Rectal smooth muscle tissue (tissue), 1 donor: ENCODE measurements at regions not wholly inside any gene's neighbourhood (a gene's known extent, or its start where the extent isn't known, plus 50 kb on each side); places are given as distances from the start of the nearest gene placed in this dataset.

Experiments used
- H3K27ac ChIP-seq: one replicate; pipeline ENCODE4 v1.7.0; 2013; ENCODE audit warnings: low read depth, low read length, inconsistent platforms
- H3K27me3 ChIP-seq: one replicate; pipeline ENCODE4 v1.7.0; 2013; ENCODE audit warnings: low read length; ENCODE audit not compliant: control insufficient read depth, insufficient read depth
- H3K36me3 ChIP-seq: one replicate; pipeline ENCODE4 v1.7.0; 2013; ENCODE audit warnings: low read length; ENCODE audit not compliant: control insufficient read depth, insufficient read depth
- H3K4me1 ChIP-seq: one replicate; pipeline ENCODE4 v1.7.0; 2013; ENCODE audit warnings: low read length; ENCODE audit not compliant: control insufficient read depth, insufficient read depth
- H3K4me3 ChIP-seq: one replicate; pipeline ENCODE4 v1.7.0; 2013; ENCODE audit warnings: low read length
- H3K9ac ChIP-seq: one replicate; pipeline ENCODE4 v1.7.0; 2013; ENCODE audit warnings: low read length

DNA sequence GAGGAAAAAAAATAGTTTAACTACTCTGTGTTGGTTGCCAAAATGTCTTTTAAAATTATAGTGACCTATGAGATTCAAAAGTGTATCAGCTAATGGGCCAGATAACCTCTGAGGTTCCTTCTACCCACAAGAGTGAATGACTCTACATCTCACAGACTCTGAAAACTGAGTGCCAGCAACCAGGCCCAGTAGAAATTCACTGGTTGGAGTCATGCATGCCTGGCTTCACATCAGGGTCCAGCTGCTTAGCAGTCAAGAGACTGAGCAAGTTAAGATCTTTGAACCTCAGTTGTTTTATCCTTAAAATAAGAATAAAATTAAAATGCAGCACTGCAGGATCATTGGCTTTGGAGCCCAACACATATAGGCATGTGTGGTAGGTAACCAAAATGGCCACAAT is 342.6 kb upstream of the NFIA start:
- no peak overlapping the region for H3K4me3 ChIP-seq
- no peaks in the 10 kb centered on the region for H3K36me3 ChIP-seq
- H3K9ac ChIP-seq: no peak overlapping the region
- no peak overlapping the region for H3K27ac ChIP-seq
- no peaks in the 10 kb centered on the region for H3K4me1 ChIP-seq
- no peaks in the 10 kb centered on the region for H3K27me3 ChIP-seq

DNA sequence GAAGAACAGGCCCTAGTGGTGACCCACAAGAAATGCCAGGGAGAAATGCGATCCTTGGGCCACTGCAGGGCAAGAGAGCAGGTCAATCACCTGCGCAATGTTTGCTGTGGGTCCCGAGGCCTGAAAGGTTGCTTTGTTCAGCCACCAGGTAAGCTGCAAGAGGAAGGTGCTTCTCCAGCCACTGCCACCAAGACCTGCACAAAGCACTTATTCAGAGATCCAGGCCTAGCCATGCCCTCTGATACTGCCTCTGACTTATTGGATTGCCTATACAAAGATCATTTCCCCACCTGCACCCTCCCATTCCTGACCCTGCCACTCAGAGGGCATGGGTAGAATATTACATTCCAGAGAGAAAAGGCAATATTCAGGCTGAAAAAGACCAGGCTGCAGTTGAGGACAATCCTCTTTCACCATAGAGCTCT is 349.4 kb upstream of the NFIA start:
- Histone ChIP-seq H3K4me3 (no peak overlapping the region), H3K4me1 (no peaks in the 10 kb centered on the region)

DNA sequence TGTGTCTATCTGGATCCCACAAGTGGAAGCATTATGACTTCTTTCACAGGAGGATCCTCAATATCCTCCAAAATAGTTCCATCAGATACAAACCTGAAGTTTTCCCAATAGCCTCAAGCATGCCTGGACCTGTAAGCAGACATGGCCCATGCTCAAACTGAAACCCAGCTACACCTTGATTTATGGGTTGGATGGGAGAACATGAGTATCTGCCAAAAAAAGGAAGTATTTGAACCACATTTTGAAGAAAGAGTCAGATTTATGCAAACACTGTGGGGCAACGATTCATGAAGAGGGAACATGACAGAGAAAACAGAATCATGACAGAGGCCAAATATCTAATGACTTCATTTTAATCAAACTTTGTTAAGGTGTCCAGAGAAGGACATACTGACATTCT is 351.0 kb upstream of the NFIA start:
- Histone ChIP-seq H3K36me3 (no peaks in the 10 kb centered on the region), H3K9ac (no peak overlapping the region), H3K4me1 (no peaks in the 10 kb centered on the region), H3K4me3 (no peak overlapping the region), H3K27me3 (no peaks in the 10 kb centered on the region), H3K27ac (no peak overlapping the region)

More for the DNA sequence above, 349.4 kb upstream of the NFIA start:
- no peak overlapping the region for H3K27ac ChIP-seq
- H3K36me3 ChIP-seq: no peaks in the 10 kb centered on the region
- H3K27me3 ChIP-seq: no peaks in the 10 kb centered on the region
- no peak overlapping the region for H3K9ac ChIP-seq

DNA sequence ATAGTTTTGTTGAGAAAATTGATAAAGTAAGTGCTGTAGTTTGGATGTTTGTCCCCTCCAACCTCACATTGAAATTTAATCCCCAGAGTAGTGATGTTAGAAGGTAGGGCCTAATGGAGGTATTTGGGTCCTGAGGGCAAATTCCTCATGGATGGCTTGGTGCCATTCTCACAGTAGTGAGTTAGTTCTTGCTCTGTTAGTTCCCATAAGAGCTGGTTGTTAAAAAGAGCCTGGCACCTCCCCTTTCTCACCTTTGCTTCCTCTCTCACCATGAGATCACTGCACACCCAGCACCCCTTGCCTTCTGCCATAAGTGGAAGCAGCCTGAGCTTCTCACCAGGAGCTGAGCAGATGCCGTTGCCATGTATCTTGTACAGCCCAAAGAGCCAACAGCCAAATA is 354.8 kb upstream of the NFIA start:
- no peaks in the 10 kb centered on the region for H3K4me1 ChIP-seq
- no peaks in the 10 kb centered on the region for H3K27me3 ChIP-seq
- no peak overlapping the region for H3K9ac ChIP-seq
- no peak overlapping the region for H3K27ac ChIP-seq
- no peaks in the 10 kb centered on the region for H3K36me3 ChIP-seq
- no peak overlapping the region for H3K4me3 ChIP-seq

DNA sequence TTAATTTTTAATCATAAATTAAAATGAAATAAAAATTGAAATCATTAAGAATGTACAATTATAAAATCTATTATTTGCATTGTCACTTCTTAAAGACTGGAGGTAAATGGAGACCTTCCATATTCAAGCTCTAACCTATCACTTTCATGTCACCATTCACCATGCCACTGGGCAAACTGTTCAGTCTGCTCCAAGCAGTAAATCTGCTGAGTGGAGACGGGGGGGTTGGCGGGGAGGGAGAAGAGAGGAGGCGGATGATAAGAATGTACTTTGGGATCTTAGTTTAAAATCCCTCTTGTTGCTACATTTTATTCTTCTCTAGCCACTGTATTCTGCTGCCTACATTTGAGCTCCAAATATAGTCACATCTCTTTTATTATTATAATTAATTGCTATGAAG is 365.9 kb upstream of the NFIA start:
- no peaks in the 10 kb centered on the region for H3K36me3 ChIP-seq
- no peak overlapping the region for H3K27ac ChIP-seq
- H3K4me1 ChIP-seq: no peaks in the 10 kb centered on the region
- no peak overlapping the region for H3K4me3 ChIP-seq
- H3K9ac ChIP-seq: no peak overlapping the region
- H3K27me3 ChIP-seq: no peaks in the 10 kb centered on the region

DNA sequence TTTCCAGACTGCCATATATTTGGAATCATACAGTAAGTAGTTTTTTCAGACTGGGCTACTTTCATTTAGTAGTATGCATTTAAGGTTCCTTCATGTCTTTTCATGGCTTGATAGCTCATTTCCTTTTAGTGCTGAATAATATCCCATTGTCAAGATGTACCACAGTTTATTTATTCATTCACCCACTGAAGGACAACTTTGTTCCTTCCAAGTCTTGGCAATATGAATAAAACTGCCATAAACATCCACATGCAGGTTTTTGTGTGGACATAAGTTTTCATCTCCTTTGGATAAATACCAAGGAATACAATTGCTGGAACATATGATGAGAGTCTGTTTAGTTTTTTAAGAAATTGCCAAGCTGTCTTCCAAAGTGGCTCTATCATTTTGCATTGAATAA is 366.4 kb upstream of the NFIA start:
- Histone ChIP-seq H3K4me3 (no peak overlapping the region), H3K27me3 (no peaks in the 10 kb centered on the region), H3K4me1 (no peaks in the 10 kb centered on the region), H3K27ac (no peak overlapping the region), H3K9ac (no peak overlapping the region), H3K36me3 (no peaks in the 10 kb centered on the region)

DNA sequence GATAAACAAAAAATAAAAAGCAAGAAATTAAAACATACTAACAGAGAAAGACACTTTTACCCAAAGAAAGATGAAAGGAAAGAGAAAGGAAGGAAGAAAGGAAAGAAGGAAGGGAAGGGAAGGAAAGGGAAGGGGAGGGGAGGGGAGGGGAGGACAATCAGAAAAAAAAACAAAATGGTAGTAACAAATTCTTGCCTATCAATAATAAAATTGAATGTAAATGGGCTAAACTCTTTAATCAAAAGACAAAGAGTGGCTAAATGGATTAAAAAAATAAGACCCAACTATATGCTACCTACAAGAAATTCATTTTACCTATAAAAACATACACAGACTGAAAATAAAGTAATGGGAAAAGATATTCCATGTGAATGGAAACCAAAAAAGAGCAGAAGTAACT is 372.9 kb upstream of the NFIA start:
- Histone ChIP-seq H3K36me3 (no peaks in the 10 kb centered on the region), H3K27ac (no peak overlapping the region), H3K4me1 (no peaks in the 10 kb centered on the region), H3K4me3 (no peak overlapping the region), H3K27me3 (no peaks in the 10 kb centered on the region), H3K9ac (no peak overlapping the region)

DNA sequence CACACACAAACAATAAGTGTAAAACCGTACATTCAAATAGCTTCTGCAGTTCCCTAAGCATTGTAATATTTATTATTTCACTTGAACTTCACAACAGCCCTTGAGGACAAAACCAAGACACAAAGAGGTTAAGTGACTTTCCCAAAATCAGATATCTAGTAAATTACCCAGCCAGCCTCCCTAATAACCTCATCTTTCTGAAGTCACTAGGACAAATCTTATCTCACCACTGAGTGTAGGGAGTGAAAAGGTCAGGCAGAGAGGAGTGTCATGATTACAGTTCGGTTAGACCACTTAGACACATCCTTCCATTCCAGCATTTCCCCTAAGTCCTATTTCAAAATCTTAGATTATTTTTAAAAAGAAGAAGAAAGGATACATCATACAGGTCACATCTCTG is 377.3 kb upstream of the NFIA start:
- Histone ChIP-seq H3K9ac (no peak overlapping the region), H3K27ac (no peak overlapping the region), H3K36me3 (no peaks in the 10 kb centered on the region), H3K27me3 (no peaks in the 10 kb centered on the region), H3K4me1 (no peaks in the 10 kb centered on the region), H3K4me3 (no peak overlapping the region)

DNA sequence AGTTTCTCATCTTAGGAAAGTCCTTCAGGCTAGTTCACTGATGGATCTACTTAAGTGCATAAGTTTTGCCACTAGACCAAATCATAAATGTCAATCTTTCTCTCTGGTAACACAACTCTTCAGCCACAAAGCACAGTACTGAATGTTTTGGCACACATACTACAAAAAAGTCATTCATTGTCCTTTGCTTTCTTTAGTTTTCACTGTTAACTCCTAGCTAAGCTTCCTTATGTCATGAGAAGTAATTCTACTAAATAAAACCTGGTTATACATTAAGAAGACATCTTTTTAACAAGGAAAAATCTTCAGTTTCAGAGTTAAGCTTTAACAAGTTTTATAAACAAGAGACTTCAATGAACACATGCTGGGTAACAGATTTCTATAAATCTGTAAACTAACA is 379.2 kb upstream of the NFIA start:
- H3K4me1 ChIP-seq: no peaks in the 10 kb centered on the region
- H3K27me3 ChIP-seq: no peaks in the 10 kb centered on the region
- no peak overlapping the region for H3K9ac ChIP-seq
- H3K27ac ChIP-seq: no peak overlapping the region
- no peak overlapping the region for H3K4me3 ChIP-seq
- H3K36me3 ChIP-seq: no peaks in the 10 kb centered on the region

DNA sequence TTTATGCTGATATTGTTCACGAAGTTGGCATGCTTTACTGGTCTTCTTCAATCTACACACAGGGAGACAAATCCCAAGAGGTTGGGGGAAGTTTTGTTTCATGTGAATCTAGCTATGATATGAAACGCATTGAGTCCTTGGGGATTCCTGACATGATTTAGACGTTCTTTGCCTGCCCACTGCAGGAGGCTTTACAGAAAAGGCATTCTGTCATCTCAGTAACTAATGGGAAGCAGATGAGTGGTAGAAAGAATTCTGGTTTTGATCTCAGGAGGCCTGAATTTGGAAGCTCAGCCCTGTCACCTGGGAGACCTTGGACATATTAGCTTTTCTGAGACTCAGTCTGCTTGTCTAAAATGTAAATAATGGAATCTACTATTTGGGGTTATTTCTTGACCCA is 383.0 kb upstream of the NFIA start:
- Histone ChIP-seq H3K4me1 (no peaks in the 10 kb centered on the region), H3K4me3 (no peak overlapping the region), H3K27ac (no peak overlapping the region), H3K27me3 (no peaks in the 10 kb centered on the region), H3K36me3 (no peaks in the 10 kb centered on the region), H3K9ac (no peak overlapping the region)

DNA sequence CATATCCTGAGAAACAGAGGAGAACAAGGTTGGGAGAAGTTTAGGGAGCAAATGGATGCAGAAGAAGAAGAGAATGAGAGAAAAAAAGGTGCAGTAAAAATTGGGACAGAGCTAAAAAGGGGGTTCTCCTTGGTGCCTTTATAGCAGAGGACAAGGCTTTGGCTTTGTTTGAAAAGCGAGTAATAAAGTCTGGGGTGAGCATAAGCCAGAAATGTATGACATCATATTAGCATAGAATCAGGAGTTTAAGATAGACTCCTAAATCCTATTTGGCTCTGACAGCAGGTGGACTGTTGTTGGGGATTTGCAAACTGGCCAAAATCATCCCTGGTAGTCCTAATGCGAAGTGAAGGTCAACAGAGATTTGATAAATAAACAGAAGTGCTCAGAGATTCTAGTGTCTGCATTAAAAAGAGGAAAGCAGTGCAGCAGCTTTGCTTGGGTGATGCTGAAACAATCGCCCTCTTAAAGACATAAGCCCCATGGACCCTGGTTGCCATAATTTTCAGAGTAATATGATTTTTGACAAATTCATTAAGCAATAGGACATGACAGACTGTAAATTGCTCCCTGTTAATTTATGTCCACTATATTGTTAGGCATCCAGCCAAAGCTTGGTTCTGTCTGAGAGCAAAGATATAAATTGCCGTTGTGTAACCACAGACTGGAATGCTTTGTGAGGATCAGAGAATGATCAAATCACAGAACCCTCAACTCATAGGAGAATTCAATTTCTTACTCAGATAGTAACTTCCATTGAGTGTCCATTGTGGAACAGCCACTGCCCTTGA is 385.0 kb upstream of the NFIA start:
- H3K27ac ChIP-seq: no peak overlapping the region
- H3K27me3 ChIP-seq: no peaks in the 10 kb centered on the region
- no peaks in the 10 kb centered on the region for H3K4me1 ChIP-seq
- no peak overlapping the region for H3K4me3 ChIP-seq
- no peak overlapping the region for H3K9ac ChIP-seq
- no peaks in the 10 kb centered on the region for H3K36me3 ChIP-seq

DNA sequence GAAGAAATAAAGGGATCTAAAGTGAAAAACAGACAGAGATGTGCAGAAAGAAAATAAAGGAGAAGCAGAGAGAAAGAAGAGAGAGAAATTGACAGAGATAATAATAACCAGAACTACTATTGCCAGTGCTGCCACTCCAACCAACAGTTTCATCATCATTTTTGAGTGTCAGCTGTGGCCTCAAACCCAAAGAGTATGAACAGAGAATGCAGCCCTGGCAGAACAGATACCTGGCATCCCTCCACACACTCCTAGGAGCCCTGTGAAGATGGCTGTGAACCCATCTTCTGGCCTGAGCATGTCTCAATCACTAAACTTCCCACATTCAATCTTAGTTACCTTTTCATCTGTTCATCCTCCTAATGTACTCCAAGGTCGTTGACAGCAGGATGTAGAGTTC is 385.8 kb upstream of the NFIA start:
- no peak overlapping the region for H3K9ac ChIP-seq
- no peak overlapping the region for H3K27ac ChIP-seq
- no peak overlapping the region for H3K4me3 ChIP-seq
- no peaks in the 10 kb centered on the region for H3K4me1 ChIP-seq
- H3K27me3 ChIP-seq: no peaks in the 10 kb centered on the region
- no peaks in the 10 kb centered on the region for H3K36me3 ChIP-seq

DNA sequence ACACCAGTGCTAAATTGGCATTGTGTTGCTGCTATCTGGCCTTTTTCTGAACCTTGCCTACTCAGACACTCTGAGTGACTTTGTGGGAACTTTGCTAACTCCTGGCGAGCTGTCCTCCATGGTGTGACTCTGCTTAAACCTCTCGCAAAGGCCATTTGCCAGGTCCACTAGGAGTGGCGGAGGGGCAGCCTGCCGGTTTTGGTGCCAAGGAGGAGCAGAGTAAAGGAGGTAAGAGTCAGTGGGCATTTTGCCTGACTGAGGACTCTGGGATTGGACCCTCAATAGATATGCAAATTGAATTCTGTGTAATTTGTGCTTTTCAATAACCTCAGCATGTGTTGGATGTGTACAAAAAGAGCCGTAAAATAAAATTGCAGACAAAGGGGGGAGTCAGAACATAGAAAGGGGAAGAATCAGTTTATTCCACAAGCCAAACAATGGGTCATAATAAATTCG is 386.6 kb upstream of the NFIA start:
- Histone ChIP-seq H3K4me1 (no peaks in the 10 kb centered on the region), H3K4me3 (no peak overlapping the region), H3K36me3 (no peaks in the 10 kb centered on the region), H3K27me3 (no peaks in the 10 kb centered on the region), H3K27ac (no peak overlapping the region), H3K9ac (no peak overlapping the region)
